ENCODE measurements at regions not wholly inside any gene's neighbourhood (a gene's known extent, or its start where the extent isn't known, plus 50 kb on each side); places are given as distances from the start of the nearest gene placed in this dataset.

- TF ChIP-seq POLR2AphosphoS5 (IDR thresholded peaks at IDR 0.05): no peak
- TF ChIP-seq CTCF (IDR thresholded peaks at IDR 0.05): no peak
- no peak for TF ChIP-seq POLR2A (IDR thresholded peaks at IDR 0.05)
These were observed 105.1 kb upstream of the RGPD4 start for GRCh38 chr2:107721586-107721985.

Data from stomach (tissue), 4 donors.